ENCODE measurements at regions not wholly inside any gene's neighbourhood (a gene's known extent, or its start where the extent isn't known, plus 50 kb on each side); places are given as distances from the start of the nearest gene placed in this dataset.

- TF ChIP-seq, protein P1, sequence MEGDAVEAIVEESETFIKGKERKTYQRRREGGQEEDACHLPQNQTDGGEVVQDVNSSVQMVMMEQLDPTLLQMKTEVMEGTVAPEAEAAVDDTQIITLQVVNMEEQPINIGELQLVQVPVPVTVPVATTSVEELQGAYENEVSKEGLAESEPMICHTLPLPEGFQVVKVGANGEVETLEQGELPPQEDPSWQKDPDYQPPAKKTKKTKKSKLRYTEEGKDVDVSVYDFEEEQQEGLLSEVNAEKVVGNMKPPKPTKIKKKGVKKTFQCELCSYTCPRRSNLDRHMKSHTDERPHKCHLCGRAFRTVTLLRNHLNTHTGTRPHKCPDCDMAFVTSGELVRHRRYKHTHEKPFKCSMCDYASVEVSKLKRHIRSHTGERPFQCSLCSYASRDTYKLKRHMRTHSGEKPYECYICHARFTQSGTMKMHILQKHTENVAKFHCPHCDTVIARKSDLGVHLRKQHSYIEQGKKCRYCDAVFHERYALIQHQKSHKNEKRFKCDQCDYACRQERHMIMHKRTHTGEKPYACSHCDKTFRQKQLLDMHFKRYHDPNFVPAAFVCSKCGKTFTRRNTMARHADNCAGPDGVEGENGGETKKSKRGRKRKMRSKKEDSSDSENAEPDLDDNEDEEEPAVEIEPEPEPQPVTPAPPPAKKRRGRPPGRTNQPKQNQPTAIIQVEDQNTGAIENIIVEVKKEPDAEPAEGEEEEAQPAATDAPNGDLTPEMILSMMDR (IDR thresholded peaks at IDR 0.05), result no peak
- no peak for TF ChIP-seq POLR2AphosphoS5 (IDR thresholded peaks at IDR 0.05)
Observed at GRCh38 chr3:20503394-20504082, 317.5 kb upstream of the SGO1 start.
